ENCODE measurements at regions not wholly inside any gene's neighbourhood (a gene's known extent, or its start where the extent isn't known, plus 50 kb on each side); places are given as distances from the start of the nearest gene placed in this dataset.
"Not testable (repeated sequence)": the region's sequence is repeated elsewhere in the genome, so short reads cannot be mapped to it uniquely, and the experiment has no call there.

- H3K36me3 Mint-ChIP-seq, result peaks cover 0 to 10% (median 6%) of the 10 kb centered on the region in 5 donors
- peak overlapping the region; percentile 75 for H3K4me3 ChIP-seq (ENCODE audit: low read length)
- H3K4me3 Mint-ChIP-seq, result peak overlapping the region; percentile 86 to 99 (median 95)
- H3K9me3 Mint-ChIP-seq, result no peaks in the 10 kb centered on the region
- H3K4me1 ChIP-seq (ENCODE audit: control insufficient read depth in 2 of 2, insufficient read depth in 2 of 2, low read length in 2 of 2), result peaks cover 3 to 20% of the 10 kb centered on the region in 2 donors
- H3K36me3 ChIP-seq (ENCODE audit: control insufficient read depth in 2 of 3, insufficient read depth in 3 of 3, low read length in 3 of 3), result peaks cover 0 to 4% (median 0%) of the 10 kb centered on the region in 3 experiments
- ChIA-PET POLR2A (interaction anchor here (0.6 to 1.2 kb wide), 5 partner anchors 22 to 1404 kb away, joined by 3 to 7 read pairs (median 3); partner anchors contain the start of genes AMZ2 and ARSG), CTCF (interaction anchor here (1.2 kb wide), 1 partner anchor 240 kb away, joined by 5 read pairs; no protein-coding TSS in a partner anchor)
- peaks cover 0 to 12% (median 0%) of the 10 kb centered on the region in 5 donors for H3K27me3 Mint-ChIP-seq
- ATAC-seq, result peak; percentile 34
- peak overlapping the region; percentile 85 for H3K27ac ChIP-seq (ENCODE audit: low read depth, low read length)
- no peaks in the 10 kb centered on the region for H3K27me3 ChIP-seq (ENCODE audit: control insufficient read depth in 2 of 2, insufficient read depth in 2 of 2, low read length in 2 of 2)
- H3K4me1 Mint-ChIP-seq, result peaks cover 23 to 52% (median 43%) of the 10 kb centered on the region in 7 donors
- H3K9me3 ChIP-seq (ENCODE audit: control insufficient read depth in 2 of 3, low read length in 3 of 3), result no peaks in the 10 kb centered on the region
- intact Hi-C loops (cut with micrococcal nuclease), result loop anchor here (5.0 kb wide), 3 partner anchors 105 to 360 kb away; partner anchors contain the start of gene WIPI1 (in 1 of the 2)
- H3K27ac Mint-ChIP-seq, result peak overlapping the region; percentile 83 to 98 (median 95)
- peak in 7 of 9 donors; percentile 28 to 47 (median 41) for DNase-seq
Measured at GRCh38 chr17:68102318-68102758, 66.8 kb downstream of the KPNA2 start.

GRCh38 chr17:68103148-68103547 lies 67.6 kb downstream of the KPNA2 start:
- Mint-ChIP-seq H3K4me1 (peaks cover 26 to 60% (median 48%) of the 10 kb centered on the region in 7 donors), H3K36me3 (peaks cover 0 to 13% (median 11%) of the 10 kb centered on the region in 5 donors), H3K27ac (peak overlapping the region in 8 of 9 donors; percentile 52 to 97 (median 90)), H3K9me3 (no peaks in the 10 kb centered on the region), H3K4me3 (peak overlapping the region; percentile 86 to 99 (median 95)), H3K27me3 (peaks cover 0 to 12% (median 0%) of the 10 kb centered on the region in 5 donors)
- no peaks in the 10 kb centered on the region for H3K9me3 ChIP-seq (ENCODE audit: control insufficient read depth in 2 of 3, low read length in 3 of 3)
- H3K36me3 ChIP-seq (ENCODE audit: control insufficient read depth in 2 of 3, insufficient read depth in 3 of 3, low read length in 3 of 3), result peaks cover 0 to 4% (median 0%) of the 10 kb centered on the region in 3 experiments
- no peaks in the 10 kb centered on the region for H3K27me3 ChIP-seq (ENCODE audit: control insufficient read depth in 2 of 2, insufficient read depth in 2 of 2, low read length in 2 of 2)
- no peak for DNase-seq
- intact Hi-C loops (cut with micrococcal nuclease), result loop anchor here (5.0 kb wide), 3 partner anchors 104 to 359 kb away; partner anchors contain the start of gene WIPI1 (in 1 of the 2)
- H3K4me3 ChIP-seq (ENCODE audit: low read length), result peak overlapping the region; percentile 75
- no peak for ATAC-seq
- CTCF ChIA-PET, result interaction anchor here (1.2 kb wide), 1 partner anchor 241 kb away, joined by 5 read pairs; no protein-coding TSS in a partner anchor
- peaks cover 3 to 20% of the 10 kb centered on the region in 2 donors for H3K4me1 ChIP-seq (ENCODE audit: control insufficient read depth in 2 of 2, insufficient read depth in 2 of 2, low read length in 2 of 2)
- peak overlapping the region; percentile 85 for H3K27ac ChIP-seq (ENCODE audit: low read depth, low read length)
- POLR2A ChIA-PET, result interaction anchor here (1.1 to 1.2 kb wide), 2 partner anchors 30 to 189 kb away, joined by 3 read pairs; partner anchors contain the start of gene ARSG

GRCh38 chr17:68106085-68106484 lies 70.5 kb downstream of the KPNA2 start:
- H3K27ac ChIP-seq (ENCODE audit: low read depth, low read length), result no peak overlapping the region
- H3K36me3 Mint-ChIP-seq, result peaks cover 4 to 21% (median 19%) of the 10 kb centered on the region in 5 donors
- peaks cover 0 to 10% (median 0%) of the 10 kb centered on the region in 5 donors for H3K27me3 Mint-ChIP-seq
- ATAC-seq, result no peak
- H3K27me3 ChIP-seq (ENCODE audit: control insufficient read depth in 2 of 2, insufficient read depth in 2 of 2, low read length in 2 of 2), result no peaks in the 10 kb centered on the region
- ChIA-PET POLR2A (interaction anchor here (0.6 to 0.7 kb wide), 2 partner anchors 141 to 385 kb away, joined by 3 read pairs; no protein-coding TSS in a partner anchor), CTCF (no interaction called here)
- no peaks in the 10 kb centered on the region for H3K9me3 ChIP-seq (ENCODE audit: control insufficient read depth in 2 of 3, low read length in 3 of 3)
- no peak overlapping the region for H3K4me3 ChIP-seq (ENCODE audit: low read length)
- peak overlapping the region in 5 of 9 donors; percentile 54 to 78 (median 68) for H3K27ac Mint-ChIP-seq
- H3K4me1 Mint-ChIP-seq, result peaks cover 30 to 66% (median 56%) of the 10 kb centered on the region in 7 donors
- DNase-seq, result no peak
- H3K4me3 Mint-ChIP-seq, result peak overlapping the region in 8 of 10 donors; percentile 2 to 59 (median 16)
- intact Hi-C loops (cut with micrococcal nuclease), result no loop called here
- H3K9me3 Mint-ChIP-seq, result peaks cover 0 to 1% (median 0%) of the 10 kb centered on the region in 11 donors
- H3K36me3 ChIP-seq (ENCODE audit: control insufficient read depth in 2 of 3, insufficient read depth in 3 of 3, low read length in 3 of 3), result peaks cover 0 to 4% (median 0%) of the 10 kb centered on the region in 3 experiments
- H3K4me1 ChIP-seq (ENCODE audit: control insufficient read depth in 2 of 2, insufficient read depth in 2 of 2, low read length in 2 of 2), result peaks cover 3 to 15% of the 10 kb centered on the region in 2 donors

- H3K4me3 ChIP-seq (ENCODE audit: low read length), result no peak overlapping the region
- peaks cover 4 to 21% (median 18%) of the 10 kb centered on the region in 5 donors for H3K36me3 Mint-ChIP-seq
- H3K27ac Mint-ChIP-seq, result peak overlapping the region in 1 of 9 donors; percentile 68
- no peaks in the 10 kb centered on the region for H3K27me3 ChIP-seq (ENCODE audit: control insufficient read depth in 2 of 2, insufficient read depth in 2 of 2, low read length in 2 of 2)
- H3K9me3 ChIP-seq (ENCODE audit: control insufficient read depth in 2 of 3, low read length in 3 of 3), result no peaks in the 10 kb centered on the region
- H3K4me1 ChIP-seq (ENCODE audit: control insufficient read depth in 2 of 2, insufficient read depth in 2 of 2, low read length in 2 of 2), result peaks cover 3 to 15% of the 10 kb centered on the region in 2 donors
- no peak overlapping the region for H3K27ac ChIP-seq (ENCODE audit: low read depth, low read length)
- peaks cover 0 to 4% (median 0%) of the 10 kb centered on the region in 5 donors for H3K27me3 Mint-ChIP-seq
- intact Hi-C loops (cut with micrococcal nuclease), result no loop called here
- peak overlapping the region in 1 of 10 donors; percentile 7 for H3K4me3 Mint-ChIP-seq
- peaks cover 0 to 1% (median 0%) of the 10 kb centered on the region in 11 donors for H3K9me3 Mint-ChIP-seq
- POLR2A ChIA-PET, result interaction anchor here (0.7 kb wide), 1 partner anchor 31 kb away, joined by 3 read pairs; no protein-coding TSS in a partner anchor
- ATAC-seq, result no peak
- no peaks in the 10 kb centered on the region for H3K36me3 ChIP-seq (ENCODE audit: control insufficient read depth in 2 of 3, insufficient read depth in 3 of 3, low read length in 3 of 3)
- peaks cover 24 to 66% (median 54%) of the 10 kb centered on the region in 7 donors for H3K4me1 Mint-ChIP-seq
- DNase-seq, result no peak
- CTCF ChIA-PET, result no interaction called here
Measured at GRCh38 chr17:68107373-68107772, 71.8 kb downstream of the KPNA2 start.

GRCh38 chr17:68108313-68109000 lies 72.9 kb downstream of the KPNA2 start:
- CTCF ChIA-PET, result interaction anchor here (0.8 kb wide), 1 partner anchor 27 kb away, joined by 3 read pairs; no protein-coding TSS in a partner anchor
- no peak for DNase-seq
- Histone ChIP-seq H3K27ac (ENCODE audit: low read depth, low read length) (no peak overlapping the region), H3K9me3 (ENCODE audit: control insufficient read depth in 2 of 3, low read length in 3 of 3) (no peaks in the 10 kb centered on the region), H3K4me3 (ENCODE audit: low read length) (no peak overlapping the region), H3K4me1 (ENCODE audit: control insufficient read depth in 2 of 2, insufficient read depth in 2 of 2, low read length in 2 of 2) (peaks cover 3 to 6% of the 10 kb centered on the region in 2 donors), H3K27me3 (ENCODE audit: control insufficient read depth in 2 of 2, insufficient read depth in 2 of 2, low read length in 2 of 2) (no peaks in the 10 kb centered on the region), H3K36me3 (ENCODE audit: control insufficient read depth in 2 of 3, insufficient read depth in 3 of 3, low read length in 3 of 3) (no peaks in the 10 kb centered on the region)
- peaks cover 4 to 21% (median 17%) of the 10 kb centered on the region in 5 donors for H3K36me3 Mint-ChIP-seq
- H3K4me1 Mint-ChIP-seq, result peaks cover 15 to 55% (median 43%) of the 10 kb centered on the region in 7 donors
- POLR2A ChIA-PET, result no interaction called here
- no peak overlapping the region for H3K4me3 Mint-ChIP-seq
- intact Hi-C loops (cut with micrococcal nuclease), result no loop called here
- H3K27ac Mint-ChIP-seq, result no peak overlapping the region
- H3K9me3 Mint-ChIP-seq, result peaks cover 0 to 1% (median 0%) of the 10 kb centered on the region in 11 donors
- no peak for ATAC-seq
- H3K27me3 Mint-ChIP-seq, result no peaks in the 10 kb centered on the region

GRCh38 chr17:68109404-68109803 lies 73.9 kb downstream of the KPNA2 start:
- H3K9me3 ChIP-seq (ENCODE audit: control insufficient read depth in 2 of 3, low read length in 3 of 3); H3K27ac Mint-ChIP-seq; H3K27me3 ChIP-seq (ENCODE audit: control insufficient read depth in 2 of 2, insufficient read depth in 2 of 2, low read length in 2 of 2); ATAC-seq; H3K4me3 Mint-ChIP-seq; H3K4me1 ChIP-seq (ENCODE audit: control insufficient read depth in 2 of 2, insufficient read depth in 2 of 2, low read length in 2 of 2); H3K27me3 Mint-ChIP-seq; POLR2A ChIA-PET; H3K27ac ChIP-seq (ENCODE audit: low read depth, low read length); DNase-seq; H3K4me3 ChIP-seq (ENCODE audit: low read length); H3K36me3 ChIP-seq (ENCODE audit: control insufficient read depth in 2 of 3, insufficient read depth in 3 of 3, low read length in 3 of 3); H3K9me3 Mint-ChIP-seq; intact Hi-C loops (cut with micrococcal nuclease): not testable (repeated sequence)
- peaks cover 13 to 46% (median 33%) of the 10 kb centered on the region in 7 donors for H3K4me1 Mint-ChIP-seq
- peaks cover 4 to 22% (median 18%) of the 10 kb centered on the region in 5 donors for H3K36me3 Mint-ChIP-seq
- CTCF ChIA-PET, result interaction anchor here (0.7 kb wide), 1 partner anchor 62 kb away, joined by 3 read pairs; no protein-coding TSS in a partner anchor
